ENCODE measurements at regions not wholly inside any gene's neighbourhood (a gene's known extent, or its start where the extent isn't known, plus 50 kb on each side); places are given as distances from the start of the nearest gene placed in this dataset.
A peak's percentile ranks its signal among the peaks of the same experiment; 100 is the strongest.

DNA sequence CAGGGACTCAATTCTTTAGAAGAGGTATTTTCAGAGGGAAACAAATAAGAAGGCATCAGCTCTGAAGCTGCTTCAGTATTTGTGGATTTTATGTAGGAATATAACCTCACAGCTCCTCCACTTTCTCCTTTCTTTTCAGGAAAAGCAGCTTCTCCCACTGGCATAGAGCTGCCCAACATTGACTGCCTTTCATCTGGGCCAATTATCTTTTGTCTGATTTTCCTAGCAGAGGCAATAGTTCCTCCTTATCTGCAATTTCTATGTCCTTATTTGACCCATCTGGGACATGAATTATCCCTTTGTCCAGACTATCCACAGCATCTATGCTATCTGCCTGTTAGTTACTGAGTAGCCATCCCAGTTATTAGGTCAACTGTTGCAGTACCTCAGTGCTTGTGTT lies 1671.2 kb upstream of the ACO1 start:
- DNase-seq (ENCODE audit: low read depth) = no peak

DNA sequence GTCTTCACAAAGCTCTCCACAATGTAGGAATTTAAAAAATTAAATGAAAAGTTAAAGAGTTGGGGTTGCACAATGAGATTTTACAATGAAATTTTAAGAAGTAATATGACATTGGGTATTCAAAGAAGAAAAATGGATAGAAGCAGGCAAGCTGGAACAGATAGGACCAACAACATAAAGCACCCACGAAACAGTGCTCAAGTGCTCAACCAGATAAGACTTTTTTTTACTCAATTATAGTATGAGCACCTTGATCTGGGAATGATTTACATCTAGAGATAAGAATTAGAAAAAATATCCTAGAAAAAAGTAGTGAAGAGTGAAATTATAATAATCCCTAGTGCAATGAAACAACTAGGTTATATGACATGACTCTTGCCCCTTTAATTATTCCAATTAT lies 1670.1 kb upstream of the ACO1 start:
- DNase-seq (ENCODE audit: low read depth) = no peak

DNA sequence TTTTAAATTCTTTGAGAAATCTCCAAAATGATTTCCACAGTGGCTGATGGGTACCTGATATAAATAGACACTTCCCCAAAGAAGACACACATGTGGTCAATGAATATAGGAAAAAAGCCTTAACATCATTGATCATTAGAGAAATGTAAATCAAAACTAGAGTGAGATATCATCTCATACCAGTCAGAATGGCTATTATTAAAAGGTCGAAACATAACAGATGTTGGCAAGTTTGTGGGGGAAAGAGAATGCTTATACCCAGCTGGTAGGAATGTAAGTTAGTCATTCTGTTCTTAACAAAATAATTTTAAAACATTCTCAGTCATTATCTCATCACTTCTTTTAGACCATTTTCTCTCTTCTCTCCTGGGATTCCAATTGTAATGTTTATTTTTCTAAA lies 1666.0 kb upstream of the ACO1 start:
- no peak for DNase-seq (ENCODE audit: low read depth)

DNA sequence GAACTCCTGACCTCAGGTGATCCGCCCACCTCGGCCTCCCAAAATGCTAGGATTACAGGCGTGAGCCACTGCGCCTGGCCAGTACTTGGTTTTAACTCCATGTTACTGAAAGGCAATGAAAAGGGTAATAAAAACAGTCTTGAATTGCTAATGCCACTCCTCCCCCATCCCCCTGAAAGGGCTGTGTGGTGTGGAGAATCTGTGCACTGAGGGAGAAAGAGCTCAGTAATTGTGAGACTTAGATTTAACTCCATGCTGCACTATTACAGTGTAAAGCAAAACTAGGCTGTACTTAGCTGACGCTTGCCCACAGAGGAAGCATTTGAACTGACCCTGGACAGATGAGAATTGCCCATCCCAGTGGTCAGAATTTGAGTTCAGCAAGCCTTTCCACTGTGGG lies 1662.4 kb upstream of the ACO1 start:
- no peak for DNase-seq (ENCODE audit: low read depth)

DNA sequence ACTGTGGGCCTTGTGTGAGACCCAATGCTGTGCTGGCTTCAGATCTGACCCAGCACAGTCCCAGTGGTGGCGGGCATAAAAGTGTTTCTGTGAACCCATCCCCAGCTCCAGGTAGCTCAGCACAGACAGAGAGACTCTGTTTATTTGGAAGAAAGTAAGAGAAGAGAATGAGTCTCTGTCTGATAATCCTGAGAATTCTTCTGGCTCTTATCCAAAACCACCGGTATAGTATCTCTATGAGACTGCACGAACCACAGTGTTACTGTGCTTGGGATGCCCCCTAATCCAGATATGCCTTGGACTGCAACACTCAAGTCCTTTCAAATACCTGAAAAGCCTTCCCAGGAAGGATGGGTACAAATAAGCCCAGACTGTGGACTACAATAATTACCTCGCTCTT lies 1660.8 kb upstream of the ACO1 start:
- no peak for DNase-seq (ENCODE audit: low read depth)

DNA sequence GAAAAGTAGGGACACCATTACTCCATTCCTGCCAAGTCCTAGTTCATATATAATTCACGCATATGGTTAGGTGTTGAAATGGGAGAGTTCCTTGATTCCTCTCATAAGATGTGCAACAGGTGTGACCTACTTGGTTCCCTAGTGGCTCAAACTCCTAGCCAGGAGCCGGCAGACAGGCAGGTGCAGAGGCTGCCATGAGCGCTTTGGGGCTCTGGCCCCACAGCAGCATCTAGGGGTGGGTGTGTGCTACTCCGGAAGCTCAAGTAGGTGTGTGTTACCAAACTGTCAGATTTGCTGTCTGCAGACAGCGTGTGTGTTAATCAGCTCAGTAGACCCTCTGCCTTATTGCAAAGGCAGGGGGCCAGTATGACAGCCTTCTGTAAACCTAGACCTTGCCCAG lies 1652.4 kb upstream of the ACO1 start:
- DNase-seq (ENCODE audit: low read depth) = no peak

DNA sequence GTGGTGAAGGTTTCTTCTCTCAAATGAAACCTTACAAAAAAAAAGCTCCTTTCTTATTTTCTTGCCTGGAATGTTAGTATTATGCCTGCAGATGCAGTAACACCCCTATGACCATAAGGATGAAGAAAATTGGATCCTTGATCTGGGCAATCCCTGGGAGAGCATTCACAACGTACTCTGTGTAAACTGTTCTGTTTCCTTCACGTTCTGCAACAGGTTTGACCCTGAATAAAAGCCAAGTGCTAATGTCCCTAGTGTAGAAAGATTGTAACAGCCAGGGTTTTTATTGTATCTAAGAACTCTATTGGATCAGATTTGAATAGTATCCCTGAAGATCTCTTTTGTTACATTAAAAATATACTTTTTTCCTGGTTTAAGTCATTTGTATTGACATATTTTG lies 1639.6 kb upstream of the ACO1 start:
- DNase-seq (ENCODE audit: low read depth) = no peak

DNA sequence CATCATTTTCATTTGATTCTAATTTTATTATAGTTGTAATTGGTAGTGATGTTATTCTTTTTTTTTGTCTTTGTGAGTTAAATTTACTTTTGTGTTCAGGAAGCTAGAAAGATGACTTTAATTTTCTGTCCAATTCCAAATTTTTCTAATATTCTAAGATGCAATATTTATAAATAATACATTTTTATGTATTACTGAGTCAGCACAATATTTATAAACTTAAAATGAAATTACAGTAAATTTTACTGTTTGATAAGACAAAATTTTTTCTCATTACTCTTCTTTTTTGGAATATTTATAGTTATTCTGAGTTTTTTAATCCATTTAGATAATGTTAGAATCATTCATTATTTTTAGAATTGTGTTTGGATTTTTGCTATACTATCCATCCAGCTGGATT lies 1637.9 kb upstream of the ACO1 start:
- DNase-seq (ENCODE audit: low read depth) = no peak

DNA sequence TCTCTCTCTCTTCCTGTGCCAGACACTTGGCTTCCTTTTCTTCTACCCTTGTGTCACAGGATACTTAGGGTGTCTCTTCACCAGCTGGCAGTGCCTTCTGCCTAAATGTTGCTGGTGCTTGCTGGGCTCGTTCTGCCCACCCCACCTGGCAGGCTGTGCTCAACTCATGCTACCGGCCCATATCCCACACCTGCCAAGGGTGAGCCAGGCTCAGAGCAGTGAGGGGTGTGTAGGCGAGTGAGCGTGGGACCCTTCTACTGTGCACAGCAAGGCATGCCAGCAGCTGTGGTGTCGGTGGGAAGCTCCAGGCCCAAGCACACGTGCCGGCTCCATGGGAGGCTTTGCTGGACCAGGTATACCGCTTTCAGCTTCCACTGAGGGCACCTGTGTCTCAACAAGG lies 1626.7 kb upstream of the ACO1 start:
- no peak for DNase-seq (ENCODE audit: low read depth)

DNA sequence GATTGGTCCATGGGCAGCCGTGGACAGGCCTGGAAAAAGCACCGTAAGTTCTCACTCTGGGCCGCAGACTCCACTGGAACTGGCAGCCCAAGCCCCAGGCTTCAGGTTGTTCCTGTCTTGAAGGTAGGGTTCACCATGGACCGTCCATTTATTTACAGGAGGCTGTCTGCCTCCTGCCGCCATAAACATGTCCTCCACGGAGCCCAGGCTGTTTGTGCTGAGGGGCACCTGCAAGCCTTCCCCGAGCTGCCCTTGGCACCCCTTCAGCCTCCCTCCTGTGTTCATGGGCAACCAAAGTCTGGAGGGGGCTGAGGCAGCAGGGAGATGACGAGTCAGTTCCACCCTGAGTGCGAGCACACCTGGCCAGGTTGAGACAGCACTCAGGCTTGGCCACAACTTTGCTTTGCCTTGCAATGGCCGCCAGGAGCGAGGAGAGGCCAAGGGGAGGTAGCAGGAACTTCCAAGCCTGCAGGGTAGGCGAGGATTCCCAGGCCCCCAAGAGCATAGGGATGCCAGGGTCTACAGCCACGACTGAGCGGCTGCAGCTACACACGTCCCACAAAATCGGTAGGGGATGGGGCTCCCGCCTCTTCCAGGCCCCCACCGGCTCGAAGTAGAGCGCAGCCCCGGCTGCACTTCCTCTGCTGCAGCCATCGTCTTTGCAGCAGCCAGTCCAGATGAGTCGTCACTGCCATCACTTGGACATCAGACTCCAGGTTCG lies 1625.6 kb upstream of the ACO1 start:
- DNase-seq (ENCODE audit: low read depth) = no peak

DNA sequence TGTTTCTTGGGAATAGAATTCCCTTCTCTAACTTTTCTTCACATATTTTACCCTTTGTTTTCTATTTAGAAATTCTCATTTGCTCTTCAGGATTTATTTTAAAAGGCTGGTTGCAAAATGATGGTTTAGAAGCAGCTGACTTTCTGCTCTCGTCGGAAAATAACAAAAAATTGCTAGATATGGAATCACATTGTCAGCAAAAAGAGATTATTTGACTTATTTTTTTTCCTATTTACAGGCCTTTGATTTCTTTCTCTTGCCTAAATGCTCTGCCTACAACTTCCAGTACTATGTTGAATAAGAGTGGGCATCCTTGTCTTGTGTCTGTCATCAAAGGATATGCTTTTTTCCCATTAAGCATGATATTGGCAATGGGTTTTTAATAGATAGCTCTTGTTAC lies 1619.1 kb upstream of the ACO1 start:
- DNase-seq (ENCODE audit: low read depth) = no peak

DNA sequence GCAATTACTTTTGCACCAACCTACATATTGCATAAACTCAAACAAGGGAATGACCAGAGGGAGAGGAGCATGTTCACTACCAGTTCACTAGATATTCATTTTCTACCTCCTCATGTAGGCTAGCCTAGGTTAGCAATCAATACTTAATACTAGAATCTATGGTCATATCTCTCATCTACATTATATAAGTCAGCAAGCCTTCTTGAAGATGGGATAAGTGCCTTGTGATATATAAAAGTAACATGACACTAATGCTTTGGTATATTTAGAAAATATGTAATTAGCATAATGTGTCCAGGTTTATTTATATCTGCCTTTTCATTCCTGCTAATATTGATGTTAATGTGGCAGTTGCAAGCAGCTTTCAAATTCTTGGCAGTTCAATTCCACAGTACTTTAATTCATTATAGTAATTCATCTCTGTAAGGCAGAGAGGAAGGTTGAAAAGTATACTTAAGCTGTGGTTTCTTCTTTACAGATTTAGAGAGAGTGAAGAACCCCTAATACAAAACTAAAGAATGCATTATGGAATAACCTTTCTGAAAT lies 1613.2 kb upstream of the ACO1 start:
- no peak for DNase-seq (ENCODE audit: low read depth)

DNA sequence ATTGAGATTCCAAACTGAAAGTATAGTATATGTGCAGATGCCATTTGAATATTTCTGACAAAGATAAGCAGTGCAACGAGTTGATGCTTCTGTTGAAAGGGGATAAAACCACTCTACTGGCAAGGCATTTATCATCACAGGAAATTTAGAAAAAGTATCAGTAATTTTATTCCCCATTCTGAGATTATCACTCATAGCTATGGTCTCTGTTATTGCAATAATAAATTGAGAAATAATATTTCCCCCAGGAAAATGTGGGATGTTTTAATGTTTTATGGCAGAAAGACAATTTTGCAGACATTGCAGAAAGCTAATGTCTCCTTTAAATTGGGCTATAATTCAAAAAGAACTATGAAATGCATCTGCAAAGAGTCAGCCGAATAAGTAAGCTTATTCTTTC lies 1612.7 kb upstream of the ACO1 start:
- no peak for DNase-seq (ENCODE audit: low read depth)

DNA sequence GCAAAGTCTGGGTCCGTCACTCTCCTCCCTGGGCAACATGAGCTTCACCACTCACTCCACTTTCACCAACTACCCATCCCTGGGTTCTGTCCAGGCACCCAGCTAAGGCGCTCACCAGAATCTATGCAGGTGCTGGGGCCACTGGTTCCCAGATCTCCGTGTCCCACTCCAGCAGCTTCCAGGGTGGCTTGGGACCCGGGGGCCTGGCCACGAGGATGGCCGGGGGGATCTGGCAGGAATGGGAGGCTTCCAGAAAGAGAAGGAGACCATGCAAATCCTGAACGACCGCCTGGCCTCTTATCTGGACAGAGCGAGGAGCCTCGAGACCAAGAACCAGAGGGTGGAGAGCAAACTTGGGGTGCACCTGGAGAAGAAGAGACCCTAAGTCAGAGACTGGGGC lies 1611.0 kb upstream of the ACO1 start:
- no peak for DNase-seq (ENCODE audit: low read depth)

DNA sequence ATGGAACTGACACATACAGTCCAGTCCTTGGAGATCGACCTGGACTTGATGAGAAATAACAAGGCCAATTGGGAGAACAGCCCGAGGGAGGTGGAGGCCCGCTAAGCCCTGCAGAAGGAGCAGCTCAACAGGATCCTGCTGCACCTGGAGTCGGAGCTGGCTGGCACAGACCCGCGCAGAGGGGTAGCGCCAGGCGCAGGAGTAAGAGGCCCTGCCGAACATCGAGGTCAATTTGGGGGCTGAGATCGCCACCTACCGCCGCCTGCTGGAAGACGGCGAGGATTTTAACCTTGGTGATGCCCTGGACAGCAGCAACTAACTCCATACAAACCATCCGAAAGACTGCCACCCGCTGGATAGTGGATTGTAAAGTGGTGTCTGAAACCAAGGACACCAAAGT lies 1610.1 kb upstream of the ACO1 start:
- DNase-seq (ENCODE audit: low read depth) = no peak

DNA sequence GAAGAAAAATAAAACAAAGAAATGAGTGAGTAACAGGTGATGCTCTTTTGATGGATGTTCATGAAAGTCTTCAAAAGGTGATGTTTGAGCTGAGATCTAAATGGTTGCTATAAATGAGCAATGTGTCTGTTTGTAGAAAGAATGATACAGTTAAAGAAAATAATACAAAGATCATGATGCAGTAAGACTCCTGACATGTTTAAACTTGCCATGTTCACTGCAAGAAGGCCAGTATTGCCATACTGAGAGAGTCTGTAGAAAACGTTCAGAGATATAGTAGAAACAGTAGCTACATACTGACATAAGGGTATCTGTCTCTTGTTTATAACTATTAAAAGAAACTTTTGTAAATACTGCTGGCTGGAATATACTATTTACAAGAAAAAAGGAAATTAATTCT lies 1609.2 kb upstream of the ACO1 start:
- DNase-seq (ENCODE audit: low read depth) = no peak

DNA sequence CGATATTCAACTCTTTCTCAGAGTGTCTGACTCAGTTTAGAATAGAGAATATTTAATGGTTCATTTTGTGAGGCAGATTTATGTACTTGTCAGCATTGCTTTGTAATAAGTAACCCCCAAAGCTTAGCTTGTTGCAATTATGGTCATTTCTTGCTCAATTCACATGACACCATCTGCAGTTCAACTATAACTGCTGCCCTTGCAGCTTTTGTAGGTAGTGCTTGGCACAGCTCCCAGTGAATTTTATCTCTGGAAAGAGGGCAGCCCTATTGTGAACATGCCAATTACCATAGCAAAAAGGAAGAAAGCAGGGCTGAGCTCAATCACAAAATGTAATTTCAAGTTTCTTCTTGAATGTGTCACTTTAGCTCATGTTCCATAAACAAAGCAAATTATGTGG lies 1587.7 kb upstream of the ACO1 start:
- no peak for DNase-seq (ENCODE audit: low read depth)

DNA sequence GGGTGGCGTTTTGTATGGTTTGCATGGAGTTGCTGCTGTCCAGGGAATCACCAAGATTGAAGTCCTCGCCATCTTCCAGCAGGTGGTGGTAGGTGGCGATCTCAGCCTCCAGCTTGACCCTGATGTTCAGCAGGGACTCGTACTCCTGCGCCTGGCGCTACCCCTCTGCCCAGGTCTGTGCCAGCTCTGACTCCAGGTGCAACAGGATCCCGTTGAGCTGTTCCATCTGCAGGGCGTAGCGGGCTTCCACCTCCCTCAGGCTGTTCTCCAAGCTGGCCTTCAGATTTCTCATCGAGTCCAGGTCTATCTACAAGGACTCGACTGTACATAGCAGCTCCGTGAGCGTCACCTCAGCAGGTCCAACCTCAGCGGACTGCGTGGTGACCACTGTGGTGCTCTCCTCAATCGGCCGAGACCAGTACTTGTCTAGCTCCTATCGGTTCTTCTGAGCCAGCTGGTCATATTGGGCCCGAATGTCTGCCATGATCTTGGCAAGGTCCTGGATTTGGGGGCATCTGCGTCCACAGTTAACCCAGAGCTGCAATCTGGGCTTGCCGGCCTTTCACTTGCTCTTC lies 1584.8 kb upstream of the ACO1 start:
- no peak for DNase-seq (ENCODE audit: low read depth)

DNA sequence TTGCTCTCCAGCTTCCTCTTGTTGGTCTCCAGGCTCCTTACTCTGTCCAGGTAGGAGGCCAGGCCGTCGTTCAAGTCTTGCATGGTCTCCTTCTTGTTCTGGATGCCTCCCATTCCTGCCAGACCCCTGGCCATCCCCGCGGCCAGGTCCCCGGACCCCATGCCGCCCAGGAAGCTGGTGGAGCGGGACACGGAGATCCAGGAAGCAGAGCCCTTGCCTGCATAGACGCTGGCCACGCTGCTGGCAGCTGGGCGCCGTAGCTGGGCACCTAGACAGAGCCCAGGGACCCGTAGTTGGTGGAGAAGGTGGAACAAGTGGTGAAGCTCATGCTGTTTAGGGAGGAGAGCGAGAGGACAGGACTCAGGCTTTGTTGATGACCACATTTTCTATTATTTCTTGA lies 1584.0 kb upstream of the ACO1 start:
- no peak for DNase-seq (ENCODE audit: low read depth)

DNA sequence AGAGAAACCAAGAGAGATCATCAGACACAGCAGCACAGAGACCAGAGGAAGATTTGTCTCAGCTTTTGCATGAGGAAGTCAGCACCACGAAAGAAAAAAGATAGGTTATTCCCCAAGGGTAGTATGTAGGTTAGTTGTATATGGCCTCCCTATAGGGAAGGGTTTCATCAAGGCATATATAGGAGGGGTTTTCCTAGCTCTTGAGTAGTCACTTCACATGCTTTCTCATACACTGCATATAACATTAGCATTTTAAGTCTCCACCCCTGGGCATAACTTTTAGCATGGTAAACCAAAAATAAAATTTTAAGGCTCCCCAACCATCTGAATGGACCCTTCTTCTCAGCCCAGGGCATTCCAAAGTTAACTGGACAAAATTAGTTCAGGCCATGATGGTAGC lies 1571.6 kb upstream of the ACO1 start:
- DNase-seq (ENCODE audit: low read depth) = no peak

DNA sequence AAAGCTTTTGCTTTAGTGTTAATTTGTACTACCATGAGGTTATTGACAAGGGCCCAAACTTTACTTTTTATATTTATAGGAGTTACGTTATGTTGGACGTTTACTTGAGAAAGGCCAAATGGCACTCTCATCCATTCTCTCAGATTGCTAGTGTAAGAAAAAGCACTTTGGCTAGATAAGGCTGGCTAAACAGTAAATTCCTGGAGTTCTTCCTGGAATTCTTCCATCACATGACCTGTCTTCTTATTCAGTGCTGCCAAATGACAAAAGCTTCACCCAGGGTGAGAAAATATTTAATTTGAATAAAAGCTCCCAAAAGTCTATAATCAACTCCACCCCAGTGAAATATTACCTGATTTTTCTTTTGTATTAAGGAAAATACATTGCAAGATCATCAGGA lies 1568.9 kb upstream of the ACO1 start:
- no peak for DNase-seq (ENCODE audit: low read depth)

DNA sequence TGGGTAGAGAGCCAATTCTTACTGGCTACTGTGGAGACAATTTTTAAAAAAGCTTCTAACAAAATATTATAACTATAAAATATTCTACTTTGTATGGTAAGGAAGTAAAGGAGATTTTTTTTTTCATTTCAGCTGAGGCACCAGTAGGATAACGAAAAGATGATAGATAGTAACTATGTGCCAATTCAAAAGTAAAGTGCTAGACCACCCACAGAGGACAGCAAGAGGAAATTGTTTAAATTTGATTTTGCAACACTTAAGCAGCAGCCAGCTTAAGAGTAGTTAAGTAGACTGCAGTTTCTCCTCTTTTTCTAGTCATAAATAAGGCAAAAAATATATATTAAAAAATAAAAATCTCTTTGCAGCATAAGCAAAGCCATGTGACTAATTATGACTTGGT lies 1539.3 kb upstream of the ACO1 start:
- DNase-seq (ENCODE audit: low read depth) = no peak

DNA sequence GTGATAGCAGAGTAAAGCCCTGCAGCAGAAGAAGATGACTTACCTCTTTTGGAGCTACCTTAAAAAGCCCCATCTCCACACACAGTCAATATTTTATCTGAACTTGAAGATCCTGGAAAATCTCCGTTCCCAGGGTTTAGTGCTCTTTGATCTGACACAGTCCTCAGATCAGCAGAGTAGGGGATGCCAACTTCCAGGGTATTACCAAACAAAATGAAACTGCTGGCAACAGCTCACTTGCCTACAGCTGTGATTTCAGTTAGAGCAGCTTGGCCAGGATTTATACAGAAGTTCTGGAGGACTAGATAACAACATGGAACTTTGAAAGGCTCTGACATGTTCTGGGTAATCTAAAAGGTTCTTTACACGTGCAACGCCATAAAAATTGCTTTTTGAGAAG lies 1537.8 kb upstream of the ACO1 start:
- peak; percentile 1 for DNase-seq (ENCODE audit: low read depth)

Measured in myocyte (in vitro differentiated cells).